Heart left ventricle (tissue), 13 donors: ENCODE measurements at regions not wholly inside any gene's neighbourhood (a gene's known extent, or its start where the extent isn't known, plus 50 kb on each side); places are given as distances from the start of the nearest gene placed in this dataset.

Experiments
- CTCF ChIP-seq, 12 donors: fragments of 200-600 bp; sonication (generic) in 4 of 12; IDR thresholded peaks; one replicate each; pipeline versions ENCODE4 v1.5.0 to v1.8.0; 2018 to 2022; ENCODE audit warnings: antibody characterized with exemption in 12 of 12, mild to moderate bottlenecking in 5 of 12
- POLR2A ChIP-seq, 2 donors: fragments of 450-650 bp; IDR thresholded peaks; one replicate each; pipeline ENCODE4 v1.6.1; 2017; ENCODE audit warnings: antibody characterized with exemption in 2 of 2, mild to moderate bottlenecking in 2 of 2, moderate library complexity in 2 of 2
- donor health status: ischemic (EF 13 %, LVEDD 7.1; RV severe dilation, severe dysfunction).
- donor health status: DM: no; HTN: yes; CAD: no.
- donor health status: DM: no; HTN: no; CAD: no.
- donor health status: ischemic (EF 25% LVEDD 6.9; RV normal size, moderate dysfunction).
- donor health status: ischemic (EF 25% LVEDD 5.7; RV mildly dilated, moderate dysfunction).
- donor health status: ischemic (EF 35%, LVEDD 5.7; RV mildly dilated, moderate dysfunction).
- donor health status: nonischemic (EF 11% LVEDD 7.7; RV severe dilation, severe dysfunction).
- donor health status: DM: yes; HTN: yes; CAD: no.
- donor health status: PGD.
- donor health status: ischemic (EF 29% LVEDD 5.4; RV normal size, mild dysfunction).
- donor health status: nonischemic (EF 23%, LVEDD 6.1; RV moderate dilation, normal function).

DNA sequence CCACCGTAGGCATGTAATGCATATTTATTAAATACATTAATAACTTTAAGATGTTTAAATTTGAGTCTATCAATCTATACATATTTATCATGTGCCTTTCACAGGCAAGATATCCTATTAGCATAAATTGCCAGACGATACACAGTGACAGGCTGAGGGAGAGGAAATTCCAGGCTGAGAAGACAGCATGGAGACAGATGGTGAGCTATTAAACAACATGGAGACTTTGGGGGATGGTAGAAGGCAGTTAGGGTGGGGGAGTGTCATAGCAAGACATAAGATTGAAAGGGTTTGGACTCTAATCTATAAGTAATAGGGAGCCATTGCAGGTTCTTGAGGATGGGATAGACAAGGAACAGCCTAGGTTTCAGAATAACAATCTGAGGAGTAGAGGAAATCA is 138.5 kb downstream of the NXPE2 start:
- TF ChIP-seq POLR2A (IDR thresholded peaks at IDR 0.05) = no peak
- no peak for TF ChIP-seq CTCF (IDR thresholded peaks at IDR 0.05)
